GM23338 (cell line): ENCODE measurements at regions not wholly inside any gene's neighbourhood (a gene's known extent, or its start where the extent isn't known, plus 50 kb on each side); places are given as distances from the start of the nearest gene placed in this dataset.

Experiments
- ATAC-seq: fragments of 200-7000 bp; cut with Tn5 transposase; 3 replicates; pipeline ENCODE4 v1.9.1; 2020
- DNase-seq: peaks from one replicate; pipeline ENCODE4 v3.0.0-alpha.2; 2015; ENCODE audit warnings: low spot score
- H2AFZ ChIP-seq: fragments of 200-600 bp; sonication (generic); 2 replicates; pipeline ENCODE4 v1.8.0; 2016; ENCODE audit warnings: antibody characterized with exemption, mild to moderate bottlenecking, moderate library complexity
- H3F3A ChIP-seq: fragments of 200-600 bp; sonication (generic); replicated peaks from 2 replicates; pipeline ENCODE4 v1.8.0; 2017; ENCODE audit warnings: antibody characterized with exemption, mixed run types, low read depth
- H3K27ac ChIP-seq: fragments of 200-600 bp; sonication (generic); 2 replicates; pipeline ENCODE4 v1.6.1; 2016; ENCODE audit warnings: low read depth
- H3K27me3 ChIP-seq: fragments of 200-600 bp; sonication (generic); 2 replicates; pipeline ENCODE4 v1.8.0; 2016; ENCODE audit warnings: mild to moderate bottlenecking, mixed run types, moderate library complexity; ENCODE audit not compliant: insufficient read depth
- H3K36me3 ChIP-seq: fragments of 200-600 bp; sonication (generic); 2 replicates; pipeline ENCODE4 v1.8.0; 2016; ENCODE audit warnings: mild to moderate bottlenecking; ENCODE audit not compliant: insufficient read depth
- H3K4me1 ChIP-seq: fragments of 200-600 bp; sonication (generic); 2 replicates; pipeline ENCODE4 v1.8.0; 2016; ENCODE audit warnings: mild to moderate bottlenecking, moderate library complexity; ENCODE audit not compliant: insufficient read depth
- H3K4me2 ChIP-seq: fragments of 200-600 bp; sonication (generic); 2 replicates; pipeline ENCODE4 v1.7.1; 2017; ENCODE audit warnings: mixed run types
- H3K4me3 ChIP-seq: fragments of 200-600 bp; sonication (generic); 2 replicates; pipeline ENCODE4 v1.6.1; 2016; ENCODE audit warnings: mixed run types
- H3K79me2 ChIP-seq: fragments of 200-600 bp; sonication (generic); replicated peaks from 2 replicates; pipeline ENCODE4 v1.8.0; 2017; ENCODE audit warnings: mild to moderate bottlenecking; ENCODE audit not compliant: insufficient read depth
- H3K9me2 ChIP-seq: fragments of 200-600 bp; sonication (generic); 2 replicates; pipeline ENCODE4 v1.8.0; 2017; ENCODE audit not compliant: insufficient read depth
- H4K20me1 ChIP-seq: fragments of 200-600 bp; sonication (generic); replicated peaks from 2 replicates; pipeline ENCODE4 v1.8.0; 2017; ENCODE audit warnings: mild to moderate bottlenecking; ENCODE audit not compliant: insufficient read depth
- H3K27ac Mint-ChIP-seq: 2 replicates; pipeline ENCODE4 v1.8.0; 2020; ENCODE audit warnings: inconsistent platforms, mild to moderate bottlenecking, moderate library complexity, mixed read lengths
- H3K27me3 Mint-ChIP-seq: 3 replicates; pipeline ENCODE4 v1.8.0; 2022; ENCODE audit warnings: low read depth, mild to moderate bottlenecking, moderate library complexity, mixed read lengths, inconsistent platforms; ENCODE audit not compliant: insufficient read depth, poor library complexity
- H3K36me3 Mint-ChIP-seq: 3 replicates; pipeline ENCODE4 v1.8.0; 2021; ENCODE audit warnings: low read depth, mild to moderate bottlenecking, inconsistent platforms, moderate library complexity, mixed read lengths
- H3K4me1 Mint-ChIP-seq: 3 replicates; pipeline ENCODE4 v1.8.0; 2020; ENCODE audit warnings: mild to moderate bottlenecking, inconsistent platforms, mixed read lengths
- H3K4me3 Mint-ChIP-seq: 3 replicates; pipeline ENCODE4 v1.8.0; 2021; ENCODE audit warnings: moderate library complexity, mild to moderate bottlenecking, inconsistent platforms, mixed read lengths
- H3K9me3 Mint-ChIP-seq: 3 replicates; pipeline ENCODE4 v1.8.0; 2020; ENCODE audit warnings: moderate library complexity, mild to moderate bottlenecking, inconsistent platforms, mixed read lengths
- CREB1 ChIP-seq: fragments of 250-450 bp; sonication (Bioruptor Pico); IDR thresholded peaks from 2 replicates; pipeline ENCODE4 v1.5.0; 2020; ENCODE audit warnings: low read depth, mild to moderate bottlenecking, moderate library complexity
- EZH2 ChIP-seq: fragments of 200-600 bp; sonication (generic); IDR thresholded peaks from one replicate; pipeline ENCODE4 v1.8.0; 2017; ENCODE audit warnings: antibody characterized with exemption, mild to moderate bottlenecking, low read depth; ENCODE audit not compliant: unreplicated experiment
- EZH2phosphoT487 ChIP-seq: fragments of 200-600 bp; sonication (generic); IDR thresholded peaks from one replicate; pipeline ENCODE4 v1.8.1; 2018; ENCODE audit warnings: antibody characterized with exemption; ENCODE audit not compliant: unreplicated experiment
- JUNB ChIP-seq: IDR thresholded peaks from one replicate; pipeline ENCODE4 v1.6.1; 2016; ENCODE audit warnings: antibody characterized with exemption; ENCODE audit not compliant: unreplicated experiment
- NANOG ChIP-seq: IDR thresholded peaks from 2 replicates; pipeline ENCODE4 v1.6.1; 2016; ENCODE audit warnings: antibody characterized with exemption, borderline replicate concordance
- POLR2AphosphoS5 ChIP-seq: IDR thresholded peaks from 2 replicates; pipeline ENCODE4 v1.6.1; 2016; ENCODE audit warnings: antibody characterized with exemption, low read depth
- REST ChIP-seq: IDR thresholded peaks from one replicate; pipeline ENCODE4 v1.6.1; 2018; ENCODE audit warnings: antibody characterized with exemption; ENCODE audit not compliant: unreplicated experiment
- STAT1 ChIP-seq: IDR thresholded peaks from one replicate; pipeline ENCODE4 v1.6.1; 2016; ENCODE audit warnings: antibody characterized with exemption; ENCODE audit not compliant: unreplicated experiment
- ZNF114 ChIP-seq: fragments of 250-450 bp; sonication (Bioruptor Pico); IDR thresholded peaks from 2 replicates; pipeline ENCODE4 v1.5.0; 2020; ENCODE audit warnings: mild to moderate bottlenecking, moderate library complexity
- ZNF331 ChIP-seq: fragments of 250-450 bp; sonication (Bioruptor Pico); IDR thresholded peaks from 2 replicates; pipeline ENCODE4 v1.5.0; 2020; ENCODE audit warnings: low read depth, mild to moderate bottlenecking, moderate library complexity
- TF ChIP-seq, protein P1 (sequence below): fragments of 250-450 bp; sonication (Bioruptor Pico); IDR thresholded peaks from 2 replicates; pipeline ENCODE4 v1.5.0; 2020; ENCODE audit warnings: mild to moderate bottlenecking, moderate library complexity
- TF ChIP-seq, protein P2 (sequence below): IDR thresholded peaks from 2 replicates; pipeline ENCODE4 v1.6.1; 2016; ENCODE audit warnings: antibody characterized with exemption
- TF ChIP-seq, protein P3 (sequence below), 2 experiments: fragments of 200-600 bp in 1 of 2; sonication (generic) in 1 of 2; conservative IDR thresholded peaks; 2 replicates each; pipeline versions ENCODE4 v1.5.1 to v1.6.1; 2016 to 2017; ENCODE audit warnings: antibody characterized with exemption in 2 of 2, low read depth in 2 of 2, mild to moderate bottlenecking in 2 of 2, moderate library complexity in 1 of 2

DNA sequence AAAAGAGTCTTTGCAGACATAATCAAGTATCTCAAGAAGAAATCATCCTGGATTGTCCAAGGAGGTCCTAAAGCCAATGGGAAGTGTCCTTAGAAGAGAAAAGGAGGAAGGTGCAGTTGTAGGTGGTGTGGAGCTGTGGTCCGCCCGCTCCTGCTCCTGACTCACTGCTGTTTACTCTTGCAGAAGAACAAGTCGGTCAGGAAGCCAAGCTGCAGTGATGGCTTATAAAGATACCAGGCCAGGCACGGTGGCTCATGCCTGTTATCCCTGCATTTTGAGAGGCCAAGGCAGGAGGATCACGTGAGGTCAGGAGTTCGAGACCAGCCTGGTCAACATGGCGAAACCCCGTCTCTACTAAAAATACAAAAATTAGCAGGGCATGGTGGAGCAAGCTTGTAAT, 66.4 kb upstream of the ATP6AP2 start:
- H3K27me3 ChIP-seq: no peaks in the 10 kb centered on the region
- TF ChIP-seq POLR2AphosphoS5 (no peak), REST (no peak), ZNF331 (CRISPR knock-in tag) (no peak), STAT1 (no peak), EZH2 (no peak), CREB1 (CRISPR knock-in tag) (no peak), NANOG (no peak), EZH2phosphoT487 (no peak), ZNF114 (CRISPR knock-in tag) (no peak), JUNB (no peak)
- TF ChIP-seq, protein P1, sequence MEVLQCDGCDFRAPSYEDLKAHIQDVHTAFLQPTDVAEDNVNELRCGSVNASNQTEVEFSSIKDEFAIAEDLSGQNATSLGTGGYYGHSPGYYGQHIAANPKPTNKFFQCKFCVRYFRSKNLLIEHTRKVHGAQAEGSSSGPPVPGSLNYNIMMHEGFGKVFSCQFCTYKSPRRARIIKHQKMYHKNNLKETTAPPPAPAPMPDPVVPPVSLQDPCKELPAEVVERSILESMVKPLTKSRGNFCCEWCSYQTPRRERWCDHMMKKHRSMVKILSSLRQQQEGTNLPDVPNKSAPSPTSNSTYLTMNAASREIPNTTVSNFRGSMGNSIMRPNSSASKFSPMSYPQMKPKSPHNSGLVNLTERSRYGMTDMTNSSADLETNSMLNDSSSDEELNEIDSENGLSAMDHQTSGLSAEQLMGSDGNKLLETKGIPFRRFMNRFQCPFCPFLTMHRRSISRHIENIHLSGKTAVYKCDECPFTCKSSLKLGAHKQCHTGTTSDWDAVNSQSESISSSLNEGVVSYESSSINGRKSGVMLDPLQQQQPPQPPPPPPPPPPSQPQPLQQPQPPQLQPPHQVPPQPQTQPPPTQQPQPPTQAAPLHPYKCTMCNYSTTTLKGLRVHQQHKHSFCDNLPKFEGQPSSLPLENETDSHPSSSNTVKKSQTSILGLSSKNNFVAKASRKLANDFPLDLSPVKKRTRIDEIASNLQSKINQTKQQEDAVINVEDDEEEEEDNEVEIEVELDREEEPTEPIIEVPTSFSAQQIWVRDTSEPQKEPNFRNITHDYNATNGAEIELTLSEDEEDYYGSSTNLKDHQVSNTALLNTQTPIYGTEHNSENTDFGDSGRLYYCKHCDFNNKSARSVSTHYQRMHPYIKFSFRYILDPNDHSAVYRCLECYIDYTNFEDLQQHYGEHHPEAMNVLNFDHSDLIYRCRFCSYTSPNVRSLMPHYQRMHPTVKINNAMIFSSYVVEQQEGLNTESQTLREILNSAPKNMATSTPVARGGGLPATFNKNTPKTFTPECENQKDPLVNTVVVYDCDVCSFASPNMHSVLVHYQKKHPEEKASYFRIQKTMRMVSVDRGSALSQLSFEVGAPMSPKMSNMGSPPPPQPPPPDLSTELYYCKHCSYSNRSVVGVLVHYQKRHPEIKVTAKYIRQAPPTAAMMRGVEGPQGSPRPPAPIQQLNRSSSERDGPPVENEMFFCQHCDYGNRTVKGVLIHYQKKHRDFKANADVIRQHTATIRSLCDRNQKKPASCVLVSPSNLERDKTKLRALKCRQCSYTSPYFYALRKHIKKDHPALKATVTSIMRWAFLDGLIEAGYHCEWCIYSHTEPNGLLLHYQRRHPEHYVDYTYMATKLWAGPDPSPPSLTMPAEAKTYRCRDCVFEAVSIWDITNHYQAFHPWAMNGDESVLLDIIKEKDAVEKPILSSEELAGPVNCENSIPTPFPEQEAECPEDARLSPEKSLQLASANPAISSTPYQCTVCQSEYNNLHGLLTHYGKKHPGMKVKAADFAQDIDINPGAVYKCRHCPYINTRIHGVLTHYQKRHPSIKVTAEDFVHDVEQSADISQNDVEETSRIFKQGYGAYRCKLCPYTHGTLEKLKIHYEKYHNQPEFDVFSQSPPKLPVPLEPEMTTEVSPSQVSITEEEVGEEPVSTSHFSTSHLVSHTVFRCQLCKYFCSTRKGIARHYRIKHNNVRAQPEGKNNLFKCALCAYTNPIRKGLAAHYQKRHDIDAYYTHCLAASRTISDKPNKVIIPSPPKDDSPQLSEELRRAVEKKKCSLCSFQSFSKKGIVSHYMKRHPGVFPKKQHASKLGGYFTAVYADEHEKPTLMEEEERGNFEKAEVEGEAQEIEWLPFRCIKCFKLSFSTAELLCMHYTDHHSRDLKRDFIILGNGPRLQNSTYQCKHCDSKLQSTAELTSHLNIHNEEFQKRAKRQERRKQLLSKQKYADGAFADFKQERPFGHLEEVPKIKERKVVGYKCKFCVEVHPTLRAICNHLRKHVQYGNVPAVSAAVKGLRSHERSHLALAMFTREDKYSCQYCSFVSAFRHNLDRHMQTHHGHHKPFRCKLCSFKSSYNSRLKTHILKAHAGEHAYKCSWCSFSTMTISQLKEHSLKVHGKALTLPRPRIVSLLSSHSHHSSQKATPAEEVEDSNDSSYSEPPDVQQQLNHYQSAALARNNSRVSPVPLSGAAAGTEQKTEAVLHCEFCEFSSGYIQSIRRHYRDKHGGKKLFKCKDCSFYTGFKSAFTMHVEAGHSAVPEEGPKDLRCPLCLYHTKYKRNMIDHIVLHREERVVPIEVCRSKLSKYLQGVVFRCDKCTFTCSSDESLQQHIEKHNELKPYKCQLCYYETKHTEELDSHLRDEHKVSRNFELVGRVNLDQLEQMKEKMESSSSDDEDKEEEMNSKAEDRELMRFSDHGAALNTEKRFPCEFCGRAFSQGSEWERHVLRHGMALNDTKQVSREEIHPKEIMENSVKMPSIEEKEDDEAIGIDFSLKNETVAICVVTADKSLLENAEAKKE (CRISPR knock-in tag): no peak
- TF ChIP-seq, protein P2, sequence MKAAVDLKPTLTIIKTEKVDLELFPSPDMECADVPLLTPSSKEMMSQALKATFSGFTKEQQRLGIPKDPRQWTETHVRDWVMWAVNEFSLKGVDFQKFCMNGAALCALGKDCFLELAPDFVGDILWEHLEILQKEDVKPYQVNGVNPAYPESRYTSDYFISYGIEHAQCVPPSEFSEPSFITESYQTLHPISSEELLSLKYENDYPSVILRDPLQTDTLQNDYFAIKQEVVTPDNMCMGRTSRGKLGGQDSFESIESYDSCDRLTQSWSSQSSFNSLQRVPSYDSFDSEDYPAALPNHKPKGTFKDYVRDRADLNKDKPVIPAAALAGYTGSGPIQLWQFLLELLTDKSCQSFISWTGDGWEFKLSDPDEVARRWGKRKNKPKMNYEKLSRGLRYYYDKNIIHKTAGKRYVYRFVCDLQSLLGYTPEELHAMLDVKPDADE: no peak
- TF ChIP-seq, protein P3, sequence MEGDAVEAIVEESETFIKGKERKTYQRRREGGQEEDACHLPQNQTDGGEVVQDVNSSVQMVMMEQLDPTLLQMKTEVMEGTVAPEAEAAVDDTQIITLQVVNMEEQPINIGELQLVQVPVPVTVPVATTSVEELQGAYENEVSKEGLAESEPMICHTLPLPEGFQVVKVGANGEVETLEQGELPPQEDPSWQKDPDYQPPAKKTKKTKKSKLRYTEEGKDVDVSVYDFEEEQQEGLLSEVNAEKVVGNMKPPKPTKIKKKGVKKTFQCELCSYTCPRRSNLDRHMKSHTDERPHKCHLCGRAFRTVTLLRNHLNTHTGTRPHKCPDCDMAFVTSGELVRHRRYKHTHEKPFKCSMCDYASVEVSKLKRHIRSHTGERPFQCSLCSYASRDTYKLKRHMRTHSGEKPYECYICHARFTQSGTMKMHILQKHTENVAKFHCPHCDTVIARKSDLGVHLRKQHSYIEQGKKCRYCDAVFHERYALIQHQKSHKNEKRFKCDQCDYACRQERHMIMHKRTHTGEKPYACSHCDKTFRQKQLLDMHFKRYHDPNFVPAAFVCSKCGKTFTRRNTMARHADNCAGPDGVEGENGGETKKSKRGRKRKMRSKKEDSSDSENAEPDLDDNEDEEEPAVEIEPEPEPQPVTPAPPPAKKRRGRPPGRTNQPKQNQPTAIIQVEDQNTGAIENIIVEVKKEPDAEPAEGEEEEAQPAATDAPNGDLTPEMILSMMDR (conservative IDR thresholded peaks at IDR 0.05; ENCODE audit: low read depth in 2 of 2): no peak
- no peak overlapping the region for H3K27ac Mint-ChIP-seq
- no peak overlapping the region for H3K4me3 ChIP-seq
- H3K4me1 Mint-ChIP-seq: peaks cover 5% of the 10 kb centered on the region; the same call in 2 of the 3 replicates
- H3K9me2 ChIP-seq: no peaks in the 10 kb centered on the region
- H2AFZ ChIP-seq: no peak overlapping the region
- DNase-seq (no peak), ATAC-seq (no peak)
- H3K27ac ChIP-seq: no peak overlapping the region
- H3K4me1 ChIP-seq: no peaks in the 10 kb centered on the region
- no peaks in the 10 kb centered on the region for H3K36me3 ChIP-seq
- peaks cover 6% of the 10 kb centered on the region for H3K27me3 Mint-ChIP-seq
- no peaks in the 10 kb centered on the region for H3F3A ChIP-seq
- H4K20me1 ChIP-seq: no peaks in the 10 kb centered on the region
- H3K4me3 Mint-ChIP-seq: no peak overlapping the region
- H3K36me3 Mint-ChIP-seq: no peaks in the 10 kb centered on the region
- no peaks in the 10 kb centered on the region for H3K9me3 Mint-ChIP-seq
- no peak overlapping the region for H3K4me2 ChIP-seq
- no peaks in the 10 kb centered on the region for H3K79me2 ChIP-seq
